ENCODE measurements at regions not wholly inside any gene's neighbourhood (a gene's known extent, or its start where the extent isn't known, plus 50 kb on each side); places are given as distances from the start of the nearest gene placed in this dataset.

DNA sequence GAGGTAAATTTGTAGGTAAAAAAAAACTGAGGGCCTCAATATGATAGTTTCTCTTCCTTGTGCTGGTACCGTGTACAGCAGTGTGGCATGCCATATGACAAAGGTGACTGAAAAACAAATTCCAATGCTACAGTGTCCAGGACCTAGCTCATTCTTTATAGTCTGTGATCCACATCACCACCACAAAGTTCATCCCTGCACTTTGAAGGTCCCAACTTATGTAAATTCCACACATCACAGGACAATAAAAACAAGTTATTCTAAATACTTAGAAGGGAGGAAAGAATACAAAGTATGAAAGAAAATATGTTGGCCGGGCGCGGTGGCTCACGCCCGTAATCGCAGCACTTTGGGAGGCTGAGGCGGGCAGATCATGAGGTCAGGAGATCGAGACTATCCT lies 314.6 kb upstream of the SGCG start:
- Histone ChIP-seq H3K9me1 (ENCODE audit: control insufficient read depth, extremely low read depth, insufficient read depth, low read length) (no peaks in the 10 kb centered on the region), H3K4me2 (ENCODE audit: control insufficient read depth, extremely low read depth, insufficient read depth, low read depth, low read length) (no peak overlapping the region), H3K9ac (ENCODE audit: control insufficient read depth, extremely low read depth, insufficient read depth, low read length) (no peak overlapping the region), H4K20me1 (ENCODE audit: control insufficient read depth, extremely low read depth, insufficient read depth, low read length) (no peaks in the 10 kb centered on the region), H3K4me3 (ENCODE audit: control insufficient read depth in 2 of 3, extremely low read depth in 1 of 3, insufficient read depth in 2 of 3, low read depth in 1 of 3, low read length in 3 of 3) (no peak overlapping the region), H3K36me3 (ENCODE audit: control insufficient read depth in 2 of 2, extremely low read depth in 1 of 2, insufficient read depth in 2 of 2, low read length in 2 of 2) (no peaks in the 10 kb centered on the region), H2AFZ (ENCODE audit: control insufficient read depth, low read length) (no peak overlapping the region), H3K4me1 (ENCODE audit: control insufficient read depth, extremely low read depth, insufficient read depth, low read length) (no peaks in the 10 kb centered on the region), H3K9me3 (ENCODE audit: control insufficient read depth, low read depth, low read length) (no peaks in the 10 kb centered on the region), H3K27ac (ENCODE audit: control insufficient read depth, insufficient read depth, low read length) (no peak overlapping the region), H3K27me3 (ENCODE audit: control insufficient read depth, extremely low read depth, insufficient read depth, low read length) (no peaks in the 10 kb centered on the region), H3K79me2 (ENCODE audit: control insufficient read depth, insufficient read depth, low read length) (no peaks in the 10 kb centered on the region)
- TF ChIP-seq EZH2 (IDR thresholded peaks at IDR 0.05; ENCODE audit: low read length): no peak
- TF ChIP-seq, protein P1, sequence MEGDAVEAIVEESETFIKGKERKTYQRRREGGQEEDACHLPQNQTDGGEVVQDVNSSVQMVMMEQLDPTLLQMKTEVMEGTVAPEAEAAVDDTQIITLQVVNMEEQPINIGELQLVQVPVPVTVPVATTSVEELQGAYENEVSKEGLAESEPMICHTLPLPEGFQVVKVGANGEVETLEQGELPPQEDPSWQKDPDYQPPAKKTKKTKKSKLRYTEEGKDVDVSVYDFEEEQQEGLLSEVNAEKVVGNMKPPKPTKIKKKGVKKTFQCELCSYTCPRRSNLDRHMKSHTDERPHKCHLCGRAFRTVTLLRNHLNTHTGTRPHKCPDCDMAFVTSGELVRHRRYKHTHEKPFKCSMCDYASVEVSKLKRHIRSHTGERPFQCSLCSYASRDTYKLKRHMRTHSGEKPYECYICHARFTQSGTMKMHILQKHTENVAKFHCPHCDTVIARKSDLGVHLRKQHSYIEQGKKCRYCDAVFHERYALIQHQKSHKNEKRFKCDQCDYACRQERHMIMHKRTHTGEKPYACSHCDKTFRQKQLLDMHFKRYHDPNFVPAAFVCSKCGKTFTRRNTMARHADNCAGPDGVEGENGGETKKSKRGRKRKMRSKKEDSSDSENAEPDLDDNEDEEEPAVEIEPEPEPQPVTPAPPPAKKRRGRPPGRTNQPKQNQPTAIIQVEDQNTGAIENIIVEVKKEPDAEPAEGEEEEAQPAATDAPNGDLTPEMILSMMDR (optimal IDR thresholded peaks at IDR 0.05 in 1 of 3, IDR thresholded peaks at IDR 0.05 in 1 of 3, conservative IDR thresholded peaks at IDR 0.05 in 1 of 3; ENCODE audit: extremely low read depth in 1 of 3, insufficient read depth in 2 of 3, low read length in 3 of 3): no peak
- FAIRE-seq (no peak), DNase-seq (ENCODE audit: low read depth, low spot score) (no peak)
- dilution Hi-C loops (cut with MboI; ENCODE audit: extremely low pct_ligation_motif_present, low sequenced_read_pairs): no loop called here

DNA sequence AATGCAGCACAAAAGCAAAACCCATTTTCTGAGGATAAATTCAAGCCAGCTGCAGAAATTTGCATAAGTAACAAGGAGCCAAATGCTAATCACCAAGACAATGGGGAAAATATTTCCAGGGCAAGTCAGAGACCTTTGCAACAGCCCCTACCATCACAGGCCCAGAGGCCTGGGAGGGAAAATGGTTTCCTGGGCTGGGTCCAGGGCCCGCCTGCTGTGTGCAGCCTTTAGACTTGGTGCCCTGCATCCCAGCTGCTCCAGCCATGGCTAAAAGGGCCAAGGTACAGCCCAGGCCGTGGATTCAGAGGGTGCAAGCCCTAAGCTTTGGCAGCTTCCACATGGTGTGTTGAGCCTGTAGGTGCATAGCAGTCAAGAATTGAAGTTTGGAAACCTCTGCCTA lies 309.5 kb upstream of the SGCG start:
- DNase-seq (ENCODE audit: low read depth, low spot score) (no peak), FAIRE-seq (no peak)
- H4K20me1 ChIP-seq (ENCODE audit: control insufficient read depth, extremely low read depth, insufficient read depth, low read length): no peaks in the 10 kb centered on the region
- TF ChIP-seq, protein P1 (optimal IDR thresholded peaks at IDR 0.05 in 1 of 3, IDR thresholded peaks at IDR 0.05 in 1 of 3, conservative IDR thresholded peaks at IDR 0.05 in 1 of 3; ENCODE audit: extremely low read depth in 1 of 3, insufficient read depth in 2 of 3, low read length in 3 of 3): no peak
- TF ChIP-seq EZH2 (IDR thresholded peaks at IDR 0.05; ENCODE audit: low read length): no peak
- H3K27ac ChIP-seq (ENCODE audit: control insufficient read depth, insufficient read depth, low read length): no peak overlapping the region
- H3K9me3 ChIP-seq (ENCODE audit: control insufficient read depth, low read depth, low read length): no peaks in the 10 kb centered on the region
- no peak overlapping the region for H3K9ac ChIP-seq (ENCODE audit: control insufficient read depth, extremely low read depth, insufficient read depth, low read length)
- H2AFZ ChIP-seq (ENCODE audit: control insufficient read depth, low read length): no peak overlapping the region
- H3K4me2 ChIP-seq (ENCODE audit: control insufficient read depth, extremely low read depth, insufficient read depth, low read depth, low read length): no peak overlapping the region
- H3K4me3 ChIP-seq (ENCODE audit: control insufficient read depth in 2 of 3, extremely low read depth in 1 of 3, insufficient read depth in 2 of 3, low read depth in 1 of 3, low read length in 3 of 3): no peak overlapping the region
- no peaks in the 10 kb centered on the region for H3K4me1 ChIP-seq (ENCODE audit: control insufficient read depth, extremely low read depth, insufficient read depth, low read length)
- no peaks in the 10 kb centered on the region for H3K9me1 ChIP-seq (ENCODE audit: control insufficient read depth, extremely low read depth, insufficient read depth, low read length)
- no peaks in the 10 kb centered on the region for H3K79me2 ChIP-seq (ENCODE audit: control insufficient read depth, insufficient read depth, low read length)
- dilution Hi-C loops (cut with MboI; ENCODE audit: extremely low pct_ligation_motif_present, low sequenced_read_pairs): no loop called here
- H3K36me3 ChIP-seq (ENCODE audit: control insufficient read depth in 2 of 2, extremely low read depth in 1 of 2, insufficient read depth in 2 of 2, low read length in 2 of 2): no peaks in the 10 kb centered on the region
- H3K27me3 ChIP-seq (ENCODE audit: control insufficient read depth, extremely low read depth, insufficient read depth, low read length): no peaks in the 10 kb centered on the region

All from keratinocyte (primary cell).